ENCODE measurements at regions not wholly inside any gene's neighbourhood (a gene's known extent, or its start where the extent isn't known, plus 50 kb on each side); places are given as distances from the start of the nearest gene placed in this dataset.
A peak's percentile ranks its signal among the peaks of the same experiment; 100 is the strongest.

DNA sequence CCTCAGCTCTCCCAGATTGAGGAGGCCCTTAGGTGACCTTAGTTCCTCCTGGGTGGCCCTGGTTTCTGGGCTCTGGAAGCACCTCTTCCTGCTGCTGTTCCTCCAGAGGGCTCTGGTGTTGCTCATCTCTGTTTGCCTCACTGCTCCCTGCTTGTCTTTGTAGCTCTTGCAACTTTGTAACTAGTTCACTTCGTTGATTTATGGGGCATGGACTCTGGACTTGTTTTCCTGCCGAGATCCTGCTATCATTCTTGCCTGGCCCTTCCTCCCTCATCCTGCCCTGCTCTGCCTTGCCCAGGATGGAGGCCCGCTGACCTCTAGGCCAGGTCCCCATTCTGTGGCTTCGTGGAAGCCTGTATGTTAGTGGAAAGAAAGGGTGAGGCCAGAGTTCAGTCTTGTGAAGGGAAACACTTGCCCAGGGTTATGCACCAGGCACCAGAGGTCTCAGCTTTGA lies 169.3 kb downstream of the MACROH2A1 start (continued):
- TF ChIP-seq, protein P1, sequence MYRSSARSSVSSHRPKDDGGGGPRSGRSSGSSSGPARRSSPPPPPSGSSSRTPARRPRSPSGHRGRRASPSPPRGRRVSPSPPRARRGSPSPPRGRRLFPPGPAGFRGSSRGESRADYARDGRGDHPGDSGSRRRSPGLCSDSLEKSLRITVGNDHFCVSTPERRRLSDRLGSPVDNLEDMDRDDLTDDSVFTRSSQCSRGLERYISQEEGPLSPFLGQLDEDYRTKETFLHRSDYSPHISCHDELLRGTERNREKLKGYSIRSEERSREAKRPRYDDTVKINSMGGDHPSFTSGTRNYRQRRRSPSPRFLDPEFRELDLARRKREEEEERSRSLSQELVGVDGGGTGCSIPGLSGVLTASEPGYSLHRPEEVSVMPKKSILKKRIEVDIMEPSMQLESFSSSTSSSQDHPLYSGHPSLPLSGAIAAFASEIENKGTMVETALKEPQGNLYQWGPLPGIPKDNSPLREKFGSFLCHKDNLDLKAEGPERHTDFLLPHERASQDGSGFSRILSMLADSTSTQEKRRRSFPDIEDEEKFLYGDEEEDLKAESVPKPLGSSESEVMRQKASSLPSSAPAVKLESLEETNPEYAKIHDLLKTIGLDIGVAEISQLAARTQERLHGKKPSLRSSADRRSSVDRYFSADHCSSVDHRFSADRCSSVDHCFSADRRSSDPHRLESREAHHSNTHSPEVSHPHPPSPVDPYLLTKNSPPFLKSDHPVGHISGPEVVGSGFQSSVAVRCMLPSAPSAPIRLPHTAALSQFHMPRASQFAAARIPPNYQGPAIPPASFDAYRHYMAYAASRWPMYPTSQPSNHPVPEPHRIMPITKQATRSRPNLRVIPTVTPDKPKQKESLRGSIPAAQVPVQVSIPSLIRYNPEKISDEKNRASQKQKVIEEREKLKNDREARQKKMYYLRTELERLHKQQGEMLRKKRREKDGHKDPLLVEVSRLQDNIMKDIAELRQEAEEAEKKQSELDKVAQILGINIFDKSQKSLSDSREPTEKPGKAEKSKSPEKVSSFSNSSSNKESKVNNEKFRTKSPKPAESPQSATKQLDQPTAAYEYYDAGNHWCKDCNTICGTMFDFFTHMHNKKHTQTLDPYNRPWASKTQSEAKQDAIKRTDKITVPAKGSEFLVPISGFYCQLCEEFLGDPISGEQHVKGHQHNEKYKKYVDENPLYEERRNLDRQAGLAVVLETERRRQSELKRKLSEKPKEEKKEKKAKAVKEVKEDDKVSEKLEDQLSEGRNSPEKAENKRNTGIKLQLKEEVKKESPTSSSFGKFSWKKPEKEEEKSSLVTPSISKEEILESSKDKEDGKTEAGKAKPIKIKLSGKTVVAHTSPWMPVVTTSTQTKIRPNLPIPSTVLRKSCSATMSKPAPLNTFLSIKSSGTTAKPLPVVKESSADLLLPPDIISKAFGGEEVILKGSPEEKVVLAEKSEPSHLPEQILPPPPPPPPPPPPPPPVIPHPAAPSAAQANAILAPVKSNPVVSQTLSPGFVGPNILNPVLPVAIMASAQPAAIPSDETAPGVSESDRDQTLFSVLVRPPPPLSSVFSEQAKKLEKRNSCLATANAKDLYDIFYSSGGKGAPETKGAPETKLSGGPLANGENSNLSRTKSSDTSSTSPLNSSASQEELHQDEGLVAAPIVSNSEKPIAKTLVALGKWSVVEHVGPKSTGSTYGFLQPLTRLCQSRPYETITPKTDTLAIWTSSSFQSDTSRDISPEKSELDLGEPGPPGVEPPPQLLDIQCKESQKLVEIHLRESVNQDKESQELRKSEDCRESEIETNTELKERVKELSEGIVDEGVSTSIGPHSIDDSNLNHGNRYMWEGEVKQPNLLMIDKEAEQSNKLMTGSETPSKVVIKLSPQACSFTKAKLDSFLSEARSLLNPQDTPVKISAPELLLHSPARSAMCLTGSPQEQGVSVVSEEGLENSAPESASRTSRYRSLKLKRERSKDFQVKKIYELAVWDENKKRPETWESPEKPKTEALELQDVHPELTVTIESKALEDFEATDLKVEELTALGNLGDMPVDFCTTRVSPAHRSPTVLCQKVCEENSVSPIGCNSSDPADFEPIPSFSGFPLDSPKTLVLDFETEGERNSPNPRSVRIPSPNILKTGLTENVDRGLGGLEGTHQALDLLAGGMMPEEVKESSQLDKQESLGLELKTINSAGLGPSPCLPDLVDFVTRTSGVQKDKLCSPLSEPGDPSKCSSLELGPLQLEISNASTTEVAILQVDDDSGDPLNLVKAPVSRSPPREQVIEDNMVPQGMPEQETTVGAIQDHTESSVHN (CRISPR knock-in tag; IDR thresholded peaks at IDR 0.05): no peak
- no peak for TF ChIP-seq NFATC3 (CRISPR knock-in tag; IDR thresholded peaks at IDR 0.05)
- no peak for TF ChIP-seq TBL1XR1 (IDR thresholded peaks at IDR 0.05; ENCODE audit: borderline replicate concordance, low read length, partially characterized antibody)
- TF ChIP-seq GFI1 (CRISPR knock-in tag; IDR thresholded peaks at IDR 0.05; ENCODE audit: borderline replicate concordance): no peak
- no peak for TF ChIP-seq ARNT2 (CRISPR knock-in tag; IDR thresholded peaks at IDR 0.05; ENCODE audit: low read depth)
- TF ChIP-seq ZNF615 (CRISPR knock-in tag; IDR thresholded peaks at IDR 0.05; ENCODE audit: borderline replicate concordance): no peak
- TF ChIP-seq MAF1 (CRISPR knock-in tag; IDR thresholded peaks at IDR 0.05; ENCODE audit: borderline replicate concordance): no peak
- TF ChIP-seq, protein P2, sequence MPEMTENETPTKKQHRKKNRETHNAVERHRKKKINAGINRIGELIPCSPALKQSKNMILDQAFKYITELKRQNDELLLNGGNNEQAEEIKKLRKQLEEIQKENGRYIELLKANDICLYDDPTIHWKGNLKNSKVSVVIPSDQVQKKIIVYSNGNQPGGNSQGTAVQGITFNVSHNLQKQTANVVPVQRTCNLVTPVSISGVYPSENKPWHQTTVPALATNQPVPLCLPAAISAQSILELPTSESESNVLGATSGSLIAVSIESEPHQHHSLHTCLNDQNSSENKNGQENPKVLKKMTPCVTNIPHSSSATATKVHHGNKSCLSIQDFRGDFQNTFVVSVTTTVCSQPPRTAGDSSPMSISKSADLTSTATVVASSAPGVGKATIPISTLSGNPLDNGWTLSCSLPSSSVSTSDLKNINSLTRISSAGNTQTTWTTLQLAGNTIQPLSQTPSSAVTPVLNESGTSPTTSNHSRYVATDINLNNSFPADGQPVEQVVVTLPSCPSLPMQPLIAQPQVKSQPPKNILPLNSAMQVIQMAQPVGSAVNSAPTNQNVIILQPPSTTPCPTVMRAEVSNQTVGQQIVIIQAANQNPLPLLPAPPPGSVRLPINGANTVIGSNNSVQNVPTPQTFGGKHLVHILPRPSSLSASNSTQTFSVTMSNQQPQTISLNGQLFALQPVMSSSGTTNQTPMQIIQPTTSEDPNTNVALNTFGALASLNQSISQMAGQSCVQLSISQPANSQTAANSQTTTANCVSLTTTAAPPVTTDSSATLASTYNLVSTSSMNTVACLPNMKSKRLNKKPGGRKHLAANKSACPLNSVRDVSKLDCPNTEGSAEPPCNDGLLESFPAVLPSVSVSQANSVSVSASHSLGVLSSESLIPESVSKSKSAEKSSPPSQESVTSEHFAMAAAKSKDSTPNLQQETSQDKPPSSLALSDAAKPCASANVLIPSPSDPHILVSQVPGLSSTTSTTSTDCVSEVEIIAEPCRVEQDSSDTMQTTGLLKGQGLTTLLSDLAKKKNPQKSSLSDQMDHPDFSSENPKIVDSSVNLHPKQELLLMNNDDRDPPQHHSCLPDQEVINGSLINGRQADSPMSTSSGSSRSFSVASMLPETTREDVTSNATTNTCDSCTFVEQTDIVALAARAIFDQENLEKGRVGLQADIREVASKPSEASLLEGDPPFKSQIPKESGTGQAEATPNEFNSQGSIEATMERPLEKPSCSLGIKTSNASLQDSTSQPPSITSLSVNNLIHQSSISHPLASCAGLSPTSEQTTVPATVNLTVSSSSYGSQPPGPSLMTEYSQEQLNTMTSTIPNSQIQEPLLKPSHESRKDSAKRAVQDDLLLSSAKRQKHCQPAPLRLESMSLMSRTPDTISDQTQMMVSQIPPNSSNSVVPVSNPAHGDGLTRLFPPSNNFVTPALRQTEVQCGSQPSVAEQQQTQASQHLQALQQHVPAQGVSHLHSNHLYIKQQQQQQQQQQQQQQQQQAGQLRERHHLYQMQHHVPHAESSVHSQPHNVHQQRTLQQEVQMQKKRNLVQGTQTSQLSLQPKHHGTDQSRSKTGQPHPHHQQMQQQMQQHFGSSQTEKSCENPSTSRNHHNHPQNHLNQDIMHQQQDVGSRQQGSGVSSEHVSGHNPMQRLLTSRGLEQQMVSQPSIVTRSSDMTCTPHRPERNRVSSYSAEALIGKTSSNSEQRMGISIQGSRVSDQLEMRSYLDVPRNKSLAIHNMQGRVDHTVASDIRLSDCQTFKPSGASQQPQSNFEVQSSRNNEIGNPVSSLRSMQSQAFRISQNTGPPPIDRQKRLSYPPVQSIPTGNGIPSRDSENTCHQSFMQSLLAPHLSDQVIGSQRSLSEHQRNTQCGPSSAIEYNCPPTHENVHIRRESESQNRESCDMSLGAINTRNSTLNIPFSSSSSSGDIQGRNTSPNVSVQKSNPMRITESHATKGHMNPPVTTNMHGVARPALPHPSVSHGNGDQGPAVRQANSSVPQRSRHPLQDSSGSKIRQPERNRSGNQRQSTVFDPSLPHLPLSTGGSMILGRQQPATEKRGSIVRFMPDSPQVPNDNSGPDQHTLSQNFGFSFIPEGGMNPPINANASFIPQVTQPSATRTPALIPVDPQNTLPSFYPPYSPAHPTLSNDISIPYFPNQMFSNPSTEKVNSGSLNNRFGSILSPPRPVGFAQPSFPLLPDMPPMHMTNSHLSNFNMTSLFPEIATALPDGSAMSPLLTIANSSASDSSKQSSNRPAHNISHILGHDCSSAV (CRISPR knock-in tag; IDR thresholded peaks at IDR 0.05; ENCODE audit: borderline replicate concordance): no peak
- no peak for TF ChIP-seq ZNF850 (CRISPR knock-in tag; conservative IDR thresholded peaks at IDR 0.05)
- TF ChIP-seq ZNF33A (CRISPR knock-in tag; IDR thresholded peaks at IDR 0.05; ENCODE audit: borderline replicate concordance): no peak
- no peak for TF ChIP-seq ZFP36L1 (CRISPR knock-in tag; IDR thresholded peaks at IDR 0.05)
- 0 out of 2 replicates have a peak, but pooled peaks have one; percentile 16 for TF ChIP-seq FOSL2 (CRISPR knock-in tag; IDR thresholded peaks at IDR 0.05)
- TF ChIP-seq ZNF749 (CRISPR knock-in tag; IDR thresholded peaks at IDR 0.05; ENCODE audit: borderline replicate concordance): no peak

Measured in HepG2 (cell line).